K562 (cell line): ENCODE measurements at regions not wholly inside any gene's neighbourhood (a gene's known extent, or its start where the extent isn't known, plus 50 kb on each side); places are given as distances from the start of the nearest gene placed in this dataset.

Experiments
- ATAC-seq: fragments of 200-7000 bp; cut with Tn5 transposase; 3 replicates; pipeline ENCODE4 v1.9.1; 2020; ENCODE audit warnings: moderate library complexity
- BruUV-seq: library from RNA; stranded (reverse); fragments of 400-500 nt; replicated peaks from 2 replicates; lab custom pipeline; 2021; lab: Mats Ljungman, UMichigan
- CTCF ChIA-PET: fragments of 300-600 bp; formaldehyde crosslinking; extraction: SDS; loops from one replicate; lab custom pipeline; 2021; ENCODE audit warnings: low intra/inter-chr PET ratio; lab: Yijun Ruan, JAX
- POLR2A ChIA-PET: fragments of 300-600, 350-650 bp; sonication (Branson Sonifier 250); formaldehyde crosslinking; extraction: SDS; loops from one replicate; lab custom pipeline; 2021; ENCODE audit warnings: antibody characterized with exemption, inconsistent platforms; lab: Yijun Ruan, JAX
- DNase-seq, 4 experiments: peaks; one replicate each; pipeline versions ENCODE4 v3.0.0 to v3.0.0-alpha.2; 2011 to 2018; ENCODE audit warnings: low spot score in 3 of 4, mixed read lengths in 3 of 4; ENCODE audit errors: extremely low read depth in 1 of 4
- FAIRE-seq: peaks from 2 replicates; lab custom pipeline; 2011; peaks lifted over from hg19 to GRCh38; lab: Jason Lieb, UNC
- H2AFZ ChIP-seq: 2 replicates; pipeline ENCODE4 v1.6.0; 2011; ENCODE audit warnings: low read depth, low read length, control low read depth, inconsistent platforms
- H3K27ac ChIP-seq: fragments of 200-600 bp; 3 replicates; pipeline ENCODE4 v1.8.0; 2011; ENCODE audit warnings: low read depth, mild to moderate bottlenecking, control low read depth, inconsistent platforms, low read length, moderate library complexity, mixed read lengths; ENCODE audit errors: extremely low read depth
- H3K27me3 ChIP-seq, 2 experiments: fragments of 300-600 bp in 1 of 2; 2 replicates in 1 of 2; 3 replicates in 1 of 2; pipeline versions ENCODE4 v1.6.0 to v1.8.0; 2011; ENCODE audit warnings: inconsistent platforms in 2 of 2, low read length in 2 of 2, mild to moderate bottlenecking in 1 of 2, mixed read lengths in 1 of 2, moderate library complexity in 1 of 2; ENCODE audit not compliant: control insufficient read depth in 2 of 2, insufficient read depth in 2 of 2
- H3K36me3 ChIP-seq: fragments of 300-600 bp; 3 replicates; pipeline ENCODE4 v1.8.0; 2011; ENCODE audit warnings: mild to moderate bottlenecking, low read length, inconsistent platforms; ENCODE audit not compliant: control insufficient read depth, insufficient read depth
- H3K4me1 ChIP-seq, 2 experiments: fragments of 200-600 bp in 1 of 2; replicated peaks in 1 of 2; 2 replicates in 1 of 2; 3 replicates in 1 of 2; pipeline versions ENCODE4 v1.5.1 to v1.8.0; 2011; ENCODE audit warnings: inconsistent platforms in 2 of 2, low read length in 2 of 2, mild to moderate bottlenecking in 1 of 2, mixed read lengths in 1 of 2, moderate library complexity in 1 of 2; ENCODE audit not compliant: control insufficient read depth in 2 of 2, insufficient read depth in 2 of 2
- H3K4me2 ChIP-seq: 2 replicates; pipeline ENCODE4 v1.6.1; 2011; ENCODE audit warnings: low read length, control low read depth, inconsistent platforms, mixed read lengths; ENCODE audit not compliant: insufficient read depth
- H3K4me3 ChIP-seq: fragments of 200-600 bp; sonication (generic), shearing (Covaris generic); 2 replicates; pipeline ENCODE4 v1.5.1; 2016; ENCODE audit warnings: control low read depth, inconsistent platforms
- H3K79me2 ChIP-seq: fragments of 200-600 bp; 3 replicates; pipeline ENCODE4 v1.8.0; 2011; ENCODE audit warnings: low read length, inconsistent platforms; ENCODE audit not compliant: control insufficient read depth, insufficient read depth
- H3K9ac ChIP-seq, 2 experiments: 2 replicates each; pipeline versions ENCODE4 v1.6.0 to v1.6.1; 2011; ENCODE audit warnings: low read depth in 2 of 2, low read length in 2 of 2, control low read depth in 1 of 2, inconsistent platforms in 1 of 2, mild to moderate bottlenecking in 1 of 2, mixed read lengths in 1 of 2; ENCODE audit not compliant: insufficient read depth in 1 of 2
- H3K9me1 ChIP-seq: one replicate; pipeline ENCODE4 v1.6.0; 2011; ENCODE audit warnings: inconsistent platforms, mild to moderate bottlenecking, low read length, moderate library complexity; ENCODE audit not compliant: control insufficient read depth, insufficient read depth
- H3K9me3 ChIP-seq: replicated peaks from 2 replicates; pipeline ENCODE4 v1.5.1; 2011; ENCODE audit warnings: low read depth, low read length, inconsistent platforms; ENCODE audit not compliant: control insufficient read depth, insufficient read depth
- H4K20me1 ChIP-seq: replicated peaks from 2 replicates; pipeline ENCODE4 v1.6.1; 2011; ENCODE audit warnings: low read length, inconsistent platforms, mixed read lengths; ENCODE audit not compliant: control insufficient read depth, insufficient read depth
- CHD2 ChIP-seq: IDR thresholded peaks from 2 replicates; pipeline ENCODE4 v1.6.1; 2011; ENCODE audit warnings: low read depth, low read length
- EZH2 ChIP-seq: IDR thresholded peaks from 2 replicates; pipeline ENCODE4 v1.6.1; 2012; ENCODE audit warnings: low read depth, mild to moderate bottlenecking, inconsistent platforms, low read length, borderline replicate concordance
- HNRNPK ChIP-seq: fragments of 200-400 bp; formaldehyde crosslinking; IDR thresholded peaks from one replicate; pipeline ENCODE4 v1.6.1; 2018; ENCODE audit warnings: mild to moderate bottlenecking, low read depth, low read length; ENCODE audit not compliant: poor library complexity, severe bottlenecking
- PATZ1 ChIP-seq: fragments of 250-450 bp; sonication (Bioruptor Pico); IDR thresholded peaks from 2 replicates; pipeline ENCODE4 v1.5.0; 2020; ENCODE audit warnings: mild to moderate bottlenecking, borderline replicate concordance
- RBM14 ChIP-seq: fragments of 200-400 bp; formaldehyde crosslinking; IDR thresholded peaks from 2 replicates; pipeline ENCODE4 v1.6.1; 2018; ENCODE audit warnings: low read depth, mild to moderate bottlenecking, low read length, moderate library complexity, borderline replicate concordance; ENCODE audit not compliant: insufficient read depth
- ZNF79 ChIP-seq: fragments of 250-450 bp; sonication (Bioruptor Pico); IDR thresholded peaks from 2 replicates; pipeline ENCODE4 v1.4.0; 2020; ENCODE audit warnings: low read depth, mild to moderate bottlenecking, moderate library complexity
- WGBS: fragments of 100-300 bp; shearing (Covaris generic); methylation state at CpG from one replicate; pipeline ENCODE4 v1.1.6; 2016; ENCODE audit warnings: low coverage, mixed read lengths; ENCODE audit not compliant: insufficient coverage; ENCODE audit errors: missing lambda C conversion rate; 5-methylcytosine and 5-hydroxymethylcytosine counted together
- in situ Hi-C: fragments of 300-500 bp; cut with MboI; formaldehyde crosslinking; loops from 4 replicates; pipeline ENCODE4 v1.15.0; 2018; ENCODE audit warnings: inconsistent platforms, mixed read lengths
- intact Hi-C: fragments of 100-400 bp; cut with micrococcal nuclease; formaldehyde crosslinking; loops from 2 replicates; pipeline ENCODE4 v1.14.2; 2022

- DNase-seq (no peak), FAIRE-seq (no peak), ATAC-seq (no peak)
- Histone ChIP-seq H3K79me2 (no peaks in the 10 kb centered on the region), H2AFZ (no peak overlapping the region), H3K9me1 (no peaks in the 10 kb centered on the region), H3K4me2 (no peak overlapping the region), H3K4me1 (no peaks in the 10 kb centered on the region), H3K27me3 (no peaks in the 10 kb centered on the region), H4K20me1 (no peaks in the 10 kb centered on the region), H3K36me3 (no peaks in the 10 kb centered on the region), H3K27ac (no peak overlapping the region), H3K9ac (no peak overlapping the region), H3K4me3 (no peak overlapping the region), H3K9me3 (no peaks in the 10 kb centered on the region)
- WGBS: 2% methylated on average over 3 of the region's 3 CpGs
- intact Hi-C loops (no loop called here), in situ Hi-C loops (no loop called here)
- CTCF ChIA-PET: no interaction called here
- TF ChIP-seq EZH2 (no peak), HNRNPK (no peak), ZNF79 (no peak), CHD2 (no peak), PATZ1 (CRISPR knock-in tag) (no peak), RBM14 (no peak)
- BruUV-seq: no TSS peak
- POLR2A ChIA-PET: no interaction called here
These were observed 69.7 kb upstream of the DCN start for GRCh38 chr12:91252341-91252740.
